ENCODE measurements at regions not wholly inside any gene's neighbourhood (a gene's known extent, or its start where the extent isn't known, plus 50 kb on each side); places are given as distances from the start of the nearest gene placed in this dataset.

- Histone ChIP-seq H3K27me3 (replicated peaks; ENCODE audit: control insufficient read depth, insufficient read depth, low read length, poor library complexity, severe bottlenecking) (no peaks in the 10 kb centered on the region), H3K36me3 (ENCODE audit: control insufficient read depth, insufficient read depth, low read length) (no peaks in the 10 kb centered on the region), H3K4me1 (ENCODE audit: control insufficient read depth, insufficient read depth, low read length, poor library complexity, severe bottlenecking) (no peaks in the 10 kb centered on the region), H3K4me3 (ENCODE audit: insufficient read depth, low read depth, low read length, poor library complexity, severe bottlenecking) (no peak overlapping the region), H3K9me3 (ENCODE audit: control insufficient read depth, low read length) (no peaks in the 10 kb centered on the region), H3K27ac (ENCODE audit: insufficient read depth, low read length, poor library complexity, severe bottlenecking) (no peak overlapping the region)
- no peak for DNase-seq
Measured at GRCh38 chr7:155360495-155361345, 63.0 kb downstream of the INSIG1 start.

GRCh38 chr7:155361346-155361680 lies 63.6 kb downstream of the INSIG1 start:
- no peaks in the 10 kb centered on the region for H3K4me1 ChIP-seq (ENCODE audit: control insufficient read depth, insufficient read depth, low read length, poor library complexity, severe bottlenecking)
- H3K9me3 ChIP-seq (ENCODE audit: control insufficient read depth, low read length) = no peaks in the 10 kb centered on the region
- H3K27me3 ChIP-seq (replicated peaks; ENCODE audit: control insufficient read depth, insufficient read depth, low read length, poor library complexity, severe bottlenecking) = no peaks in the 10 kb centered on the region
- H3K27ac ChIP-seq (ENCODE audit: insufficient read depth, low read length, poor library complexity, severe bottlenecking) = no peak overlapping the region
- no peak overlapping the region for H3K4me3 ChIP-seq (ENCODE audit: insufficient read depth, low read depth, low read length, poor library complexity, severe bottlenecking)
- no peak for DNase-seq
- H3K36me3 ChIP-seq (ENCODE audit: control insufficient read depth, insufficient read depth, low read length) = no peaks in the 10 kb centered on the region

DNA sequence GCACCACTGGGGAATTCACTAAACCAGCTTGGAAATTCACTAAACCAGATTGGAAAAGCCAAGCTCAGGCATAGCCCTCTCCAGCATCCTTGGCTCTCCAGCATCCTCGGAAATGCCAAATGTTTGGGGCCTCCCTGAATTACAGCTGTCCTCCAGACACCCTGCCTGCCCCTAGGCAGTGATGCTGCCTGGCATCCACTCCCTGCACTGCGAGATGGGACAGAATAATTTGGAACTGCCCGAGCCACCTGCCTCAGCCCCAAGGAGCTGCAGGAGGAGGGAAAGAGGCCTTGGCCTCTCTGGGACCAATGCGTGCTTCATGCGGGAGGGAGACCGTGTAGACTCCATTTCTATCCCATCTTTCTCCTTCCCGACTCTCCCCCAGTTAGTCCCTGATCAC lies 64.3 kb downstream of the INSIG1 start:
- no peaks in the 10 kb centered on the region for H3K36me3 ChIP-seq (ENCODE audit: control insufficient read depth, insufficient read depth, low read length)
- no peaks in the 10 kb centered on the region for H3K4me1 ChIP-seq (ENCODE audit: control insufficient read depth, insufficient read depth, low read length, poor library complexity, severe bottlenecking)
- H3K4me3 ChIP-seq (ENCODE audit: insufficient read depth, low read depth, low read length, poor library complexity, severe bottlenecking) = no peak overlapping the region
- H3K27ac ChIP-seq (ENCODE audit: insufficient read depth, low read length, poor library complexity, severe bottlenecking) = no peak overlapping the region
- DNase-seq = no peak
- no peaks in the 10 kb centered on the region for H3K9me3 ChIP-seq (ENCODE audit: control insufficient read depth, low read length)
- H3K27me3 ChIP-seq (replicated peaks; ENCODE audit: control insufficient read depth, insufficient read depth, low read length, poor library complexity, severe bottlenecking) = no peaks in the 10 kb centered on the region

DNA sequence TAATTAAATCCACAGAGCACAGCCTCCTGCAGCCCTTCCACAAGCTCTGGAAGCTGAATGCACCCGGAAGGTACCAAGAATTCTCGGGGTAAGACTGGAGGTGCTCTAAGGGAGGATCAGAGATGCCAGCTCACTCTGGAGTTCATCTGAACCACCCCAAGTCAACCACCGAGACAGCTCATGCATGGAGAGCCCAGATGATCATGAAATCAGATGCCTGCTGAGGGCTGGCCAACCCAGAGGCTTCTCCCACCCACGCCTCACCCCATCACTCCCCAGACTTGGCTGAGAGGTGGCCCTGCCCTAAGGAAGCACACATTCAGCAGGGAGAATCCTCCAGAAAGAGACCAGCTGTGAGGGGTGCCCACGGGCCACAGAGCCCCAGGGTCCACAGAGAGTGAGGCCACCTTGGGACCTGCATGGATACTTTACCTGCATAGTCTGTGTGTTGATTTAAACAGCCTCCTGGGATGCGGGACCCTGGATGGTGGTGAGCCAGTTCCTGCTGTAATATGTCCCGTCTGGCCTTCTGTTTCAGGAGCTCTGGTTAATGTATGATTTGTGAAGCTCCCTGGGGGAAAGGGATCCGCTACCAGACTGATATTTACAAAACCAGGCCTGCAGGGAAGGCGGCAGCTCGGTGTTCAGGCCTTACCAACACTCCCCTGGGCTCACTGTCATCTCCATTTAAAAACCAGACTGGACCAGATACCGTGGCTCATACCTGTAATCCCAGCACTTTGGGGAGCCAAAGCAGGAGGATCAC lies 64.9 kb downstream of the INSIG1 start:
- Histone ChIP-seq H3K27ac (ENCODE audit: insufficient read depth, low read length, poor library complexity, severe bottlenecking) (no peak overlapping the region), H3K4me1 (ENCODE audit: control insufficient read depth, insufficient read depth, low read length, poor library complexity, severe bottlenecking) (no peaks in the 10 kb centered on the region), H3K4me3 (ENCODE audit: insufficient read depth, low read depth, low read length, poor library complexity, severe bottlenecking) (no peak overlapping the region), H3K36me3 (ENCODE audit: control insufficient read depth, insufficient read depth, low read length) (no peaks in the 10 kb centered on the region), H3K9me3 (ENCODE audit: control insufficient read depth, low read length) (no peaks in the 10 kb centered on the region), H3K27me3 (replicated peaks; ENCODE audit: control insufficient read depth, insufficient read depth, low read length, poor library complexity, severe bottlenecking) (no peaks in the 10 kb centered on the region)
- no peak for DNase-seq

DNA sequence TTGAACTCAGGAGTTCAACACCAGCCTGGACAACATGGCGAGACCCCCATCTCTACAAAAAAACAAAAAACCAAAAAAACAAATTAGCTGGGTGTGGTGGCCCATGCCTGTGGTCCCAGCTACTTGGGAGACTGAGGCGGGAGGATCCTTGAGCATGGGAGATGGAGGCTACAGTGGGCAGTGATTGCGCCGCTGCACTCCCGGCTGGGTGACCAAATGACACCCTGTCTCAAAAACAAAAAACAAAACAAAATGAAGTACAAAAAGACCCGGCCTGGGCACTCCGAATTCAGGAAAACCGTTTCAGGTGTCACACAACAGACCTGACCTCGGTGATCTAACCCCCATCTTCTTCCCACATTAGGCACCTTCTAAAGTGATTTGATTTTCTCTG lies 65.5 kb downstream of the INSIG1 start:
- no peak overlapping the region for H3K4me3 ChIP-seq (ENCODE audit: insufficient read depth, low read depth, low read length, poor library complexity, severe bottlenecking)
- no peaks in the 10 kb centered on the region for H3K36me3 ChIP-seq (ENCODE audit: control insufficient read depth, insufficient read depth, low read length)
- no peaks in the 10 kb centered on the region for H3K9me3 ChIP-seq (ENCODE audit: control insufficient read depth, low read length)
- H3K27me3 ChIP-seq (replicated peaks; ENCODE audit: control insufficient read depth, insufficient read depth, low read length, poor library complexity, severe bottlenecking) = no peaks in the 10 kb centered on the region
- no peak overlapping the region for H3K27ac ChIP-seq (ENCODE audit: insufficient read depth, low read length, poor library complexity, severe bottlenecking)
- H3K4me1 ChIP-seq (ENCODE audit: control insufficient read depth, insufficient read depth, low read length, poor library complexity, severe bottlenecking) = no peaks in the 10 kb centered on the region
- no peak for DNase-seq

- H3K9me3 ChIP-seq (ENCODE audit: control insufficient read depth, low read length) = no peaks in the 10 kb centered on the region
- DNase-seq = no peak
- no peaks in the 10 kb centered on the region for H3K36me3 ChIP-seq (ENCODE audit: control insufficient read depth, insufficient read depth, low read length)
- H3K27me3 ChIP-seq (replicated peaks; ENCODE audit: control insufficient read depth, insufficient read depth, low read length, poor library complexity, severe bottlenecking) = no peaks in the 10 kb centered on the region
- H3K4me1 ChIP-seq (ENCODE audit: control insufficient read depth, insufficient read depth, low read length, poor library complexity, severe bottlenecking) = no peaks in the 10 kb centered on the region
- no peak overlapping the region for H3K4me3 ChIP-seq (ENCODE audit: insufficient read depth, low read depth, low read length, poor library complexity, severe bottlenecking)
- no peak overlapping the region for H3K27ac ChIP-seq (ENCODE audit: insufficient read depth, low read length, poor library complexity, severe bottlenecking)
Measured at GRCh38 chr7:155363852-155364600, 66.3 kb downstream of the INSIG1 start.

DNA sequence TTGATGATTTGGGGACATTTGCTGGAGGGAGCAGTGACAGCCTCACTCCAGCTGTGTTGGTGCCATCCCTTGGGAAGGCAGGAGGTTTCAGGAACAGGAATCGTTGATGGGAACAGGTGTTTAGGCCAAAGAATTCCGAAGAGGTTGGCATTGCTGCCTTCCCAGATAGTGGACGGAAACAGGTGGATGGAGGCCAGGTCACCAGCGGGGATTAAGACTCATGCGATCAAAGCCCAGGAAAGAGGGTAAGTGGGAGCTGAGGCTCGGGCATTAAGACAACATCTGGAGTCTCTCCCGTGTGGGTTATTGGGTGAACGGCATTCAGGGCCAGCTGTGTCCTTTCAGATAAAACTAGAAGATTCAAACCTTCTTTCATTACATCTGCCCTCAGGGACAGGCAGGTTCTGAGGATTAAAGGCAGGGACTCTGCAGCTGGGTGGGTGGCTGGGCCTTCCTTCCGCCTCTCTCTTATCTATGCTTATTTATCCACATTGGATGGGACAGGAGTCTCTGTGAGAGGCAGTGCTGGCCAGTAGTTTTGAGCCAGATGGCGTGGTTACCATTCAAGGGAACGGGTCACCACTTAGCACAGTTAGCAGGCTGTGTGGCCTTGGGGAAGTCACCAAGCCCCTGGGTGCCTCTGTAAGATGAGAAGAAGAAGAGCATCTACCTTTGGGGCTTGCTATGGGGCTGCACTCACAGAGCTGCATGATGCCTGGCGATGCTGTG lies 67.6 kb downstream of the INSIG1 start:
- no peak overlapping the region for H3K4me3 ChIP-seq (ENCODE audit: insufficient read depth, low read depth, low read length, poor library complexity, severe bottlenecking)
- H3K9me3 ChIP-seq (ENCODE audit: control insufficient read depth, low read length) = no peaks in the 10 kb centered on the region
- no peaks in the 10 kb centered on the region for H3K4me1 ChIP-seq (ENCODE audit: control insufficient read depth, insufficient read depth, low read length, poor library complexity, severe bottlenecking)
- H3K27ac ChIP-seq (ENCODE audit: insufficient read depth, low read length, poor library complexity, severe bottlenecking) = no peak overlapping the region
- DNase-seq = no peak
- H3K27me3 ChIP-seq (replicated peaks; ENCODE audit: control insufficient read depth, insufficient read depth, low read length, poor library complexity, severe bottlenecking) = peaks cover 4% of the 10 kb centered on the region
- H3K36me3 ChIP-seq (ENCODE audit: control insufficient read depth, insufficient read depth, low read length) = no peaks in the 10 kb centered on the region

- DNase-seq = no peak
- Histone ChIP-seq H3K9me3 (ENCODE audit: control insufficient read depth, low read length) (no peaks in the 10 kb centered on the region), H3K27ac (ENCODE audit: insufficient read depth, low read length, poor library complexity, severe bottlenecking) (no peak overlapping the region), H3K27me3 (replicated peaks; ENCODE audit: control insufficient read depth, insufficient read depth, low read length, poor library complexity, severe bottlenecking) (peaks cover 15% of the 10 kb centered on the region), H3K36me3 (ENCODE audit: control insufficient read depth, insufficient read depth, low read length) (no peaks in the 10 kb centered on the region), H3K4me3 (ENCODE audit: insufficient read depth, low read depth, low read length, poor library complexity, severe bottlenecking) (no peak overlapping the region), H3K4me1 (ENCODE audit: control insufficient read depth, insufficient read depth, low read length, poor library complexity, severe bottlenecking) (peaks cover 12% of the 10 kb centered on the region)
Measured at GRCh38 chr7:155368894-155369600, 71.4 kb downstream of the INSIG1 start.

DNA sequence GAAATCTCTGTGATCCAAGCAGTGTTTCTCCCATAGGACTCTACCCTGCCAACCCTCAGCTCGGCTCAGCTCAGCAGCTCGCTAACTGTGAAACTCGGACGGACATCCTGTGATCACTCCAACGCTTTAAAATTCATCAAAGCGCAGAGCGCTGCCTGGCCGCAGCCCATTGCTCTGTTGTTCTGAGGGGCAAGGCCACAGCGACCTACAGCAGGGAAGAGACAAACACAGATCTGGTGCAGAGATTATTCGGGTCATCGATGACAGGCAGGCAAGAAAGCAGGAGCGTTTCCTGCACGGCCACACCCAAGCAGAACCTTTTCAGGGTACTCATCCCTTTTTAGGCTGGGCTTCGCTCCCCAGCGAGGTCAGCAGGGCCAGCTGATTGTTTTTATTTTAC lies 72.1 kb downstream of the INSIG1 start:
- Histone ChIP-seq H3K4me3 (ENCODE audit: insufficient read depth, low read depth, low read length, poor library complexity, severe bottlenecking) (no peak overlapping the region), H3K36me3 (ENCODE audit: control insufficient read depth, insufficient read depth, low read length) (no peaks in the 10 kb centered on the region)

More for the DNA sequence above, 72.1 kb downstream of the INSIG1 start:
- Histone ChIP-seq H3K9me3 (ENCODE audit: control insufficient read depth, low read length) (no peaks in the 10 kb centered on the region), H3K4me1 (ENCODE audit: control insufficient read depth, insufficient read depth, low read length, poor library complexity, severe bottlenecking) (peaks cover 15% of the 10 kb centered on the region), H3K27me3 (replicated peaks; ENCODE audit: control insufficient read depth, insufficient read depth, low read length, poor library complexity, severe bottlenecking) (peaks cover 15% of the 10 kb centered on the region), H3K27ac (ENCODE audit: insufficient read depth, low read length, poor library complexity, severe bottlenecking) (no peak overlapping the region)
- no peak for DNase-seq

All from effector memory CD4-positive, alpha-beta T cell (primary cell).